ENCODE measurements at regions not wholly inside any gene's neighbourhood (a gene's known extent, or its start where the extent isn't known, plus 50 kb on each side); places are given as distances from the start of the nearest gene placed in this dataset.

DNA sequence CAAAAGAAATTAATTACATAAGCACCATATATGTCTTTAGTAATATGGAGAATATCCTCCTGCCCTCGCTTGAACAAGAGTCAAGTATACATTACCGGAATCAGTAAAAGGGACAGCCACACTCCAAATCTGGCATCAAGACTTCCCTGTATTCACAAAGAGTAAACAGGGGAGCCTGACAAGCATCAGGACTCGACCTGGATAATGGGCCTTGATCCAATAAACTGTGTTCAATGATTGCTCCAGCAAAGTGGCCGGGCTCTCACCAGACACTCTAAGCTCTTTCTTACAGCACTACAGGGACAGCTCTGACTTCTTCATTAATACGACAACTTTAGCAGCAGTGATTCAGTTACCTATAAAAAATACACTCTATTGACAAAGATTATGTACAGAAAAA lies 307.9 kb upstream of the POU3F2 start:
- H3K27me3 ChIP-seq (ENCODE audit: insufficient read depth, low read length) = no peaks in the 10 kb centered on the region
- CTCF ChIA-PET = no interaction called here
- no peak overlapping the region for H3K9ac ChIP-seq (ENCODE audit: low read length)
- no peaks in the 10 kb centered on the region for H3K9me3 ChIP-seq (ENCODE audit: control insufficient read depth in 1 of 2, insufficient read depth in 1 of 2, low read depth in 1 of 2, low read length in 2 of 2)
- no peaks in the 10 kb centered on the region for H3K79me2 ChIP-seq (ENCODE audit: insufficient read depth, low read length)
- no TSS peak for BruUV-seq (replicated peaks)
- H3K9me2 ChIP-seq (ENCODE audit: insufficient read depth) = no peaks in the 10 kb centered on the region
- H3K27ac ChIP-seq (ENCODE audit: low read depth, low read length) = no peak overlapping the region
- TF ChIP-seq EZH2 (IDR thresholded peaks at IDR 0.05) (no peak), EZH2phosphoT487 (IDR thresholded peaks at IDR 0.05; ENCODE audit: borderline replicate concordance) (no peak), CEBPB (IDR thresholded peaks at IDR 0.05; ENCODE audit: low read depth) (no peak), YY1 (IDR thresholded peaks at IDR 0.05; ENCODE audit: extremely low read depth, insufficient replicate concordance, low read depth, low read length) (no peak), TCF7L2 (IDR thresholded peaks at IDR 0.05; ENCODE audit: borderline replicate concordance, extremely low read depth, insufficient read depth, insufficient read length) (no peak), SIN3A (IDR thresholded peaks at IDR 0.05; ENCODE audit: low read depth) (no peak), RAD21 (IDR thresholded peaks at IDR 0.05; ENCODE audit: low read depth) (no peak), ZFX (IDR thresholded peaks at IDR 0.05) (no peak)
- intact Hi-C loops (cut with micrococcal nuclease) = no loop called here
- no peak for DNase-seq (ENCODE audit: low read depth, low spot score)
- POLR2A ChIA-PET = no interaction called here
- ATAC-seq = no peak
- H3K36me3 ChIP-seq (ENCODE audit: control insufficient read depth in 1 of 2, insufficient read depth in 2 of 2, low read length in 2 of 2) = no peaks in the 10 kb centered on the region
- H3K4me3 ChIP-seq (replicated peaks in 1 of 2; ENCODE audit: low read depth in 1 of 2, low read length in 2 of 2) = no peak overlapping the region
- H2AFZ ChIP-seq (ENCODE audit: low read depth, low read length, poor library complexity, severe bottlenecking) = no peak overlapping the region
- no peak overlapping the region for H3K4me2 ChIP-seq (ENCODE audit: low read length)
- RAD21 ChIA-PET (ENCODE audit: low non-redundant PET in 1 of 2, low total read pairs in 2 of 2, uncharacterized antibody in 2 of 2, unreplicated experiment in 2 of 2) = no interaction called here
- H4K20me1 ChIP-seq (ENCODE audit: insufficient read depth) = no peaks in the 10 kb centered on the region
- H3K4me1 ChIP-seq (ENCODE audit: control insufficient read depth in 1 of 2, insufficient read depth in 2 of 2, low read length in 2 of 2) = no peaks in the 10 kb centered on the region

DNA sequence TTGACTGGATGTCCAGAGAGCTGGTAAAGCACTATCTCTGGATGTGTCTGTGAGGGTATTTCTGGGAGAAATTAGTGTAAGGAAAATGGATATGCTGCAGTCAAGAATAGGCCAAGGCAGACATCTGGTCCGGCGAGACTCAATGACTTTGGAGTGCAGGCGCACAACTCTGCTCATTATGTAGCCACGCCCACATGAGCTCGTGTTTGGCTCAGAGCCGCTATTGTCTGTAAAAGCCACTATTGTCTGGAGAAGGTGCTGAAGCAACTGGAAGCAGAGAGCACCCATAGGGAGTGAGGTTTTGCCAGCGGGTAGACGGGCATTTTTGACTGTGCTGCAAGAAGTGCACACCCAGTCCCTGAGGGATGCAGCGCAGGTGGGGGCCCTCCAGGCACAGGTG lies 305.0 kb upstream of the POU3F2 start:
- DNase-seq (ENCODE audit: low read depth, low spot score) (no peak), ATAC-seq (no peak)
- Histone ChIP-seq H3K9ac (ENCODE audit: low read length) (no peak overlapping the region), H3K27ac (ENCODE audit: low read depth, low read length) (no peak overlapping the region), H4K20me1 (ENCODE audit: insufficient read depth) (no peaks in the 10 kb centered on the region), H3K79me2 (ENCODE audit: insufficient read depth, low read length) (no peaks in the 10 kb centered on the region), H3K4me1 (ENCODE audit: control insufficient read depth in 1 of 2, insufficient read depth in 2 of 2, low read length in 2 of 2) (no peaks in the 10 kb centered on the region), H3K9me3 (ENCODE audit: control insufficient read depth in 1 of 2, insufficient read depth in 1 of 2, low read depth in 1 of 2, low read length in 2 of 2) (no peaks in the 10 kb centered on the region), H3K4me2 (ENCODE audit: low read length) (no peak overlapping the region), H3K4me3 (replicated peaks in 1 of 2; ENCODE audit: low read depth in 1 of 2, low read length in 2 of 2) (no peak overlapping the region), H3K27me3 (ENCODE audit: insufficient read depth, low read length) (0 out of 2 replicates have a peak, but pooled peaks cover 2% of the 10 kb centered on the region), H2AFZ (ENCODE audit: low read depth, low read length, poor library complexity, severe bottlenecking) (no peak overlapping the region), H3K36me3 (ENCODE audit: control insufficient read depth in 1 of 2, insufficient read depth in 2 of 2, low read length in 2 of 2) (no peaks in the 10 kb centered on the region), H3K9me2 (ENCODE audit: insufficient read depth) (no peaks in the 10 kb centered on the region)
- RAD21 ChIA-PET (ENCODE audit: low non-redundant PET in 1 of 2, low total read pairs in 2 of 2, uncharacterized antibody in 2 of 2, unreplicated experiment in 2 of 2) = no interaction called here
- TF ChIP-seq CBX3 (IDR thresholded peaks at IDR 0.05; ENCODE audit: low read depth) = no peak
- POLR2A ChIA-PET = no interaction called here
- intact Hi-C loops (cut with micrococcal nuclease) = no loop called here
- CTCF ChIA-PET = no interaction called here
- BruUV-seq (replicated peaks) = no TSS peak

All from HCT116 (cell line).